HG02970 (cell line): ENCODE measurements at regions not wholly inside any gene's neighbourhood (a gene's known extent, or its start where the extent isn't known, plus 50 kb on each side); places are given as distances from the start of the nearest gene placed in this dataset.

ENCODE experiments used
- ATAC-seq: cut with Tn5 transposase; IDR thresholded peaks from one replicate; pipeline ENCODE4 v1.9.1; 2021; ENCODE audit warnings: mild to moderate bottlenecking, moderate library complexity, moderate number of reproducible peaks; ENCODE audit not compliant: unreplicated experiment, low FRiP score

- no peak for ATAC-seq
Measured at GRCh38 chr5:155998257-155998656, 328.7 kb upstream of the SGCD start.

DNA sequence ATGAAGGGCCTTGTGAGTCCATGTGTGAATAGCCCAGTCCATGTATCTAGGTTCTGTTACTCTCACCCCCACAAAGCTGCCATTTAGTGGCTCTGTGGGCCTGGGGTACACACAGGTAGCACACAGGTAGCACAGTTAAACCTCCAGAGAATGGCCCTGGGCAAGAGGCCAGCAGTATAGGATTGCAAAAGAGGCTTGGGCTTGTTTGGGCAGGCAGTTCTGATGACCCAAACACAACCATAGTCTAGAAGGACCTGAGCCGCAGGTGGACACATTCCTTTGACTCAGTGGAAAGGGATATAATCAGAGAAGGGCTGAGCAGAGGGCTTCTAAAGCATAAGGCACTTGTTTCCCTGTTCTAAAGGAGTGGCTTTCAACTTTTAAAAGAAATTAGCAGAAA, 326.8 kb upstream of the SGCD start:
- ATAC-seq, result no peak

DNA sequence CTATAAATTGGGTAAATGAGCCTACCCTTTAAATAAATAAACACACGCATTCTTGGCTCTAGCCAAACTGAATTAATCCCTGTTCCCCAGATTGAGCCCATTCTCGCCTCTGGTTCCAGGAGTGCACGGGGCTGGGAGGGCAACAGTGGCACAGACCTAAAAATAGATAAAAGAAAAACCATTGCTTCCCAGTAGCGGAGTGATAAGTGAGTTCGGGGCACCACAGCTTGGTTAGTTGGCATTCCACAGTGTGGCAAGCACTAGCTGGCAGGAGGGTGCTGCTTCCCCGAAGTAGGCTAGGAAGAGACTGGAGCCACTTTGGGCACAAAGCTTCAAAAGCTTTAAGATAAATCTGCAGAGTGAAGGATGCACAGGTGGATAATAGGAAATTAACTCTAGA, 322.2 kb upstream of the SGCD start:
- no peak for ATAC-seq

DNA sequence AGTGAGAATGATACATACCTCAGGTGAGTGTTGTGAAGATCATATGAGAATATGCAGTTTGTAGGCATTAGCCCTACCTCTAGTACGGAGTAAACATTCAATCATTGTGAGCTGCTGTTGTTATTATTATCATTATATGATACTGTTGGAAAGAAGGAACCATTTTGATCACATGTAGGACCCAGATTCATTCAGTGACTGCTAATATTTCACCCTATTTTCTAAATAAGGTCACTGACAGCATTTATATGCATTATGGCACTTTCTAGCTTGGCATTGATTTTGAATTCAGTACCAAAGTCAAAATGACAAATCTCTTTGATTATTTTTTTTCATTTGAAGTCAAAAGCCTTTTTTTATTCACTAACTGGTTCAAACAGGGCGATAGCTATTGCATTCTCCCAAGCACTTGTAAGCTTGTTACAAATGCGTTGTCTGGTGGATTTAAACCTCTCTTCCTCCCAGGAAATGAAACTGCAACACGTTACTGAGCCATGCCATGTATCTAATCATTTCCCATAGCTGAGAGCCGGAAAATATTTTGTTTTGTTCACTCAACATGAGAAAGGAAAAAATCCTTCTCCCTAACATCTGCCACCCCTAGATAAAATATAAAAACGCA, 320.8 kb upstream of the SGCD start:
- ATAC-seq, result no peak

DNA sequence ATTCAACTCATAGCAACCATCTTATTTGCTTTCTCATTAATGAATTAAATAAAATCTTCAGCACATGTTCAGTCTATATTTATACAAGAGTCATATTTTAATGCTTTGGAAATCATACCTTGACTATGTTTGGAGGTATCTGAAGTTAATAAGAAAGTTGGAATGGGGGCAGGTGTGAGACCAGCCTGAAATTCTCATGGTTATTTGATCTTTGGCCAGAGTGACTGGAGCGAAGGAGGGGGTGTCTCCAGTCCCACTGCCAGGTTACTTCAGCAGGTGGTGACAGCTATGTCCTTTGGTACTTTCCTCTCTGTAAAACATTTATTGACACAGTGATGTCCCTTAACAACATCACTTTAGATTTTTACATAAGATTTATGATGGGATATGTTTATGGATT, 318.1 kb upstream of the SGCD start:
- no peak for ATAC-seq

DNA sequence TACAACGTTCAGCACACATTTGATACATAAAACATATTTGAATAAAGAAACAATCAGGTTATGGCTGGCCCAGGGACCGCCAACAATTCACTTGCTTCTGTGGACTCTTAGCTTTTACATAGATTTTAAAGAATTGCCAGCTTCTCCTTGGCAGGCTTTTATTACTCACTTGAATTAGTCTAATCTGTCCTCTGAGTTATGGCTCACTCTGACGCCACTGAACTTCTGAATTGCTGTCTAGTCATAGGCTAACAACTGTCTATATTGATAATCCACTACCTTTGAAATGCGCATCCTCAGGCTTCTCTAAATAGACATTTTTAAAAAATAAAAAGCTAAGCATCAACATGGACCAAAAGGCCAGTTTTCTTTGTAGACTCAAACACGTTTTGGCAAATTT, 317.4 kb upstream of the SGCD start:
- no peak for ATAC-seq

DNA sequence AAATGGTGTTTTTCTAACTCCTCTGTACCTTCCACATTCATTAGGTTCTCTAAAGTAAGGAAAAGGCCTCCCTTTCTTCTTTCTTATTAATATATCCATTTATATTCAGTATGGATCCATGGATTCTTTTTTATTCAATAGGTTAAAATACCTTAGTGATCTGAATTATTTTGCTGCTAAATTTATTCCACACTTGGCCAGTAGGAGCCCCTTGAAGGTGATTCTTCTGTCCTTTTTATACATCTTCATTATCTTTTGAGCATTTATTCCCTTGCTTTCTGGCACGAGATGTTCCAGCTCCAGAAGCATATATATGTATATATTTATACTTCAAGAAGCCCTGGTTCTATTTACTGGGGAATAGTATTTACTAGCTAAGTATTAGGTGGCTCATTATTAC, 311.8 kb upstream of the SGCD start:
- no peak for ATAC-seq

GRCh38 chr5:156019130-156019529, 307.8 kb upstream of the SGCD start:
- no peak for ATAC-seq

DNA sequence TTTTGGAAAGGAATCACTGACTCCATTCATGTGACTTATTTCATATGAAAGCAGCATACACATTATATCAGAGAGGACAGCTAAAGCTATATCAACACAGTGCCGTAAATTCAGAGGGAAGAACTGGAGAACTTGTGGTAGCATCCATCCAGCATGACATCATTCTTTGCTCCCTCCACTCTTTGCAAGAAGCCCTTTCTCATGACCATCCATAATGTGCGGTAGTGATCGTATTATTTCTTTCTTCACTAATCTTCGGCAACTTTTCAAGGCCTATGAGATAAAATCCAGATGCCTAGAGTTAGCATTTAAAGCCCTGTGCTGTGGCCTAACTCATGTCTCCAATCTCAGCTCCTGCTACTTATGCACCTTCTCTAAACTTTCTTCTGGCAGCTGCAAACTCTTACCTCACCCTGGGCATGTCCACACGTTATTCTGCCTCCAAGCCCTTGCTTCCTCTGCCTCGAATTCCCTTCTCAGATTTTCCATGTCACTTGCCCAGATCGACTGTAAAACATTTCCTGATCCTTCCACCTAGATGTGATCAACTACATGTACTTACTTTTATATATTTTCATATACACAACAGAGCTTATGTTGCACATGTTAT, 307.3 kb upstream of the SGCD start:
- ATAC-seq, result no peak

DNA sequence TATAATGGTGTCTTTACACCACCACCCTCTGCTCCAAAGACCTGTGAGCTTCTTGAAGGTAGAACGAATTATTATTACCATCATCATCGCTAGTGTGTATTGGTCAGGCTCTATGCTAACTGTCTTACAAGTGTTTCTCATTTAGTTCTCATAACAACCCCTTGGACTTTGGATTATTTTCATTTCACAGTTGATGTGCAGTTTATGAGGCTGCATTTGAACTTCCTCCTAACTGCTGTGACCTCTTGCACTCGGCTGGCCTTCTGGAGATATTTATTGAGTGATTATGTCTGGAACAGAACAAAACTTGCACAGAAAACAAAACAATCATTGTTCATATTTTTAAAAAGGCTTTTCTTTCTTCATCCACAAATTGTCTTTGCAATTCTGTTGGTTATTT, 306.3 kb upstream of the SGCD start:
- ATAC-seq, result no peak

DNA sequence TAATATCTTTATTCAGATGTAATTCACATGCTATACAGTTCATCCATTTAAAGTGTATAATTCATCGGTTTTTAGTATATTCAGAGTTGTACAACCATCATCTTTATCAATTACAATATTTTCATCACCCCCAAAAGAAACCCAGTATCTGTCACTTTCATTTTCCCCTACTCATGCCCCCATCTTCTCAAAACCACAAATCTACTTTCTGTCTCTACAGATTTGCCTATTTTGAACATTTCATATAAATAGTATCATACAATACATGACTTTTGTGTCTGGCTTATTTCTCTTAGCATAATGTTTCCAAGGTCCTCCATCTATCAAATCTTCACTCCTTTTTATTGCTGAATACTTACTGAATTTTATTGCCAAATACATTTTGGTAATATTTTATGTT, 305.1 kb upstream of the SGCD start:
- no peak for ATAC-seq

GRCh38 chr5:156025656-156026055, 301.3 kb upstream of the SGCD start:
- ATAC-seq, result no peak

DNA sequence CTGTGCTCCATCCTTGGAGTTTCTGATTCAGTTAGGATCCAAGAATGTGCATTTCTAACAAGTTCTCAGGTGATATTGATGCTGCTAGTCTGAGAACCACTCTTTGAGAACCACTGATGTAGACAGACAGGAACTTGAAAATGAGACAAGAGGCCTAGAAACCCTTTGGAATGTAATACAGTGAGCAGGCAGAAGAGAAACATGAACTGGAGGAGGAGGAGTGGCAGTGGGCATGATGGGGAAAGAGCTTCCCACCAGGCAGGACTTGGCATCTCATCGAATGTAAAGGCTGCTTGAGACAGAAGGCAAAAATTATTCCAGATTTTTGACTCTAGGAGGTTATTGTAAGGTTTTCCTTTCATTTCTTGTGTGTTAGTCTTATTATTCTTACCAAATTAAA, 295.8 kb upstream of the SGCD start:
- ATAC-seq, result no peak

DNA sequence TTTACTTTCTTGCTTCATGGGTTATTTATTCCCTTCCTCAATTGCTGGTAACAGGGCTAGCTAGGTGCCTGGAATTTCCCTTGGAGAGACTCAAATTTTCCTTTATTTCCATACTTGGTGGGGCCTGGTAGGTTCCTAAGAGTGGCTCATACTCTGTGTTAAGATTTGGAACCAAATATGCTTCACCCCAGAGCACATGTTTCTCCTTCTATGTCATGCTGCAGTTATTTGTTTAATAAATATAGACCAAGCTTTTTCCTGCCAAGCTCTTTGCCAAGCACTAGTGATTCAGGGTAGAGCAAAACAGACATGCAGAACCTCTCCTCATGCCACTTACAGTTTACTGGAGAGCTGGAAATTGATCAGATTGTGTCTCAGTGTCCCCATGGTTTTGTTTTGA, 290.3 kb upstream of the SGCD start:
- ATAC-seq, result no peak

DNA sequence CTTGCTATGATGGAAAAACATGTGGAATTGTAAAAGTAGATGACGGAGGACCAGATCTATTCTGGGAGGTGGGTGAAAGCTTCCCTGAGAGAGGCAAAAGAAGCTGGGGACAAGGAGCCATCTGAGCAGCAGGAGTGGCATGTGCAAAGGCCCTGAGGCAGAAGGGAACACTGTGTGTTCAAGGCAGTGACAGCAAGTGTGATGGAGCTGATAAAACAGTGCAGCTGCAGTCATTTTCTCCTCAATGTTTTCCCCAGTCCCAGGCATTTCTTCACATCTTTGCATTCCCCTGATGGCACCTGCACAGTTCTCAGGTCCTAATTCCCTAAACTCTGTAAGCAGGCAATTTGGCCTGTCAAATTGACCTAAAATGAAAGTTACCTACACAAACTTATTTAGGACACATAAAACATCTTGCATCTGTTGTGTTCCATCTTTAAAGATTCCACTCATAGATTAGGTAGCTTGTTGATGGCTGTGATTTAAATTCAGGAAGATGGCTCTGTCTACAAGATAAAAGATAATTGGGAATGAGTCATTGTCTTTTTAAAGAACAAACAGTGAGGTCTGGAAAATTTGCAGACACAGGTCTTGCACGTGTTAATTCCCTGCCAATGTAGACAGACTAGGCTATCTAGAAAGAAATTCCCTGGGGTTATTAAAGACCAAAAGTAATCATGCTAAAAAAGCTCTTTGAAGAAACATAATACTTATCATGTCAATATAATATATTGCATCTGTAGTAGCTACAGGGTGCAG, 289.6 kb upstream of the SGCD start:
- no peak for ATAC-seq

- ATAC-seq, result no peak
Measured at GRCh38 chr5:156042726-156043125, 284.2 kb upstream of the SGCD start.

DNA sequence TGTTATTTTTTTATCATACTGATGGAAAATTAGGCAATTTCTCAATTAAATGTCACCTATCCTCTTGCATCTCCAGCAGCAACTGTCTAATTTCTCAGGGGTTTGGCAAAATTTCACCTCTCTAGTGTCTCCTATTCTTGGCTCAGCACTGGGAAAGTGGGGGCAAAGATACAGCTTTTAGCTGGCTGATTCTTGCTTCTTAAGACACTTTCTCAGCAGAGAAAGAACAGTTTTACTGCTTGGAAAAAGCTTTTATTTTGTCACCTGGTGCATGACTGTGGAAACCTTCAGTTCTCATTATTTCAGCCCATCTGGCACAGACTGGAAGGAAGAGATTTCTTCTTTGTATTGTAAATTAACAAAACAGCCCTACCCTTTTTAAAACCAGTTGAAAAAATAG, 283.6 kb upstream of the SGCD start:
- ATAC-seq, result no peak

DNA sequence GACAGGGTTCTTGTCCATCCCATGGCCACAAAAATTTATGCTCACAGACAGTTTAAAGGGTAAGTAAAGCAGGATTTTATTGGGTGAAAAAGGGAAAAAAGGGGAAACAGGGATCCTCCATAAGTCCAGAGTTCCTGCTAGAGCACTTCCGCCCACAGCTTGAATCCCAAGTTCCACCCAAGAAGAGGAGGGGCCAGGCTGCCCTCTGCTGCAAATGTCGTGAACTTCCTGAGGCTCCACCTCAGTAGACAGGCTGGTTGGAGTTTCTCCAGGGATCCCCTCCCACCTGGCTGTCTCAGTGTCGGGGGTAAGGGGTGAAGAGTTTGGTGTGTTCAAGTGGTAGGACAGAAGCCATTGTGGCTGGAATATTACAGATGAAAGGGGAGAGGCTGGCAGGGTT, 275.0 kb upstream of the SGCD start:
- no peak for ATAC-seq

- ATAC-seq, result no peak
Measured at GRCh38 chr5:156052656-156053055, 274.3 kb upstream of the SGCD start.

- ATAC-seq, result no peak
Measured at GRCh38 chr5:156053056-156053455, 273.9 kb upstream of the SGCD start.

DNA sequence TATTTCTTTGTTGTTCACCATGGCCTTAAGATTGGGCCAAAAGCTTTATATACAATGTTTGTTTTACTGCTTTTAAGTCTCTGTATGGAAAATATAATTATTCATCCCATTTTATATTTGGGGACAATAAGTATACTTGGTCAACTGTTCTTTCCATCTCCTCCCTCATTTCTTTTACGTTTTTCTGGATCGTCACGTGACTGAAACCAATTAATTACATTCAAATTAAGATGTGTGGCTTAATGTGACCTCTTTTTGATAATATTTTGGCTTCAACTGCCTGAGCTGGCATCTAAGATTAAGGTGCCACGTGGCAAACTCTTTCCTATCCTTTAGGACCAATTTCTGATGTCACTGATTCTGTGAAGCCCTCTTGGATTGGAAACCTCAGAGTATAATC, 250.1 kb upstream of the SGCD start:
- ATAC-seq, result no peak

- no peak for ATAC-seq
Measured at GRCh38 chr5:156087577-156088110, 239.3 kb upstream of the SGCD start.
